ENCODE measurements at regions not wholly inside any gene's neighbourhood (a gene's known extent, or its start where the extent isn't known, plus 50 kb on each side); places are given as distances from the start of the nearest gene placed in this dataset.

DNA sequence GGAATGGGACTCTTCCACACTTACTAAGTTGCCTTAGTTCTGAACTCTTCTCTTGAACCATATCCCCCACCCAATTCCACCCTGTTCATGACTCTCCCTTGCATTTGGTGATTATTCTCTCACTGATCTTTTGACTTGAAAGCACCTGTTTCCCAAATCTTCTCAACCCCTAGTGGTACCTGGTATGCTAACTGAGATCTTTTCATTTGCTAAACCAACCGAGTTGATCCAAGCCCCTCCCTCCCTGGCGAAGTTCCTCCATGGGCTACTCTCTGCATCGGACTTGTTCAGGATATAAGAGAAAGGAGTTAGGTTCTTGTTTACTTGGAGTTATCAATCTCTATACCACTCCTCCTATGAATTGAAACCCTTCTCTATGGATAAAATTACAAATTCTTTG lies 593.5 kb downstream of the BCL11A start:
- DNase-seq, result no peak

DNA sequence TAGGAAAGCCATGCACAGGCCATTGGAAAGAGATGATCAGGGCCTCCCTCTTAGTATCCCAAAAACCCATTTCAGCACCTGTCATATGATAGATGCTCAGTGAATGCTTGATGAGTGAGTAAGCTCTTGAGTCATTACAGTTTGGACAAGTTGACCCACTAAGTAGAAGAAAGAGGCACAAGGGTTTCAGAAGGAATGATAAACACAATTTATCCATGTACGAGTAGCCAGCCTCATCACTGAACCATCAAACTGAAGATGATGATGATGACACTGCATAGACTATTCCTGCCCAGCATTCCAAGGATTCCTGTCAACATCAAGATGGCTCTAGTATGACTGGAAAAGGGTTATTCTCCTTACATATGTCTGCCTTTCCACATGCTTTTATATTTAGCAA lies 596.0 kb downstream of the BCL11A start:
- no peak for DNase-seq

DNA sequence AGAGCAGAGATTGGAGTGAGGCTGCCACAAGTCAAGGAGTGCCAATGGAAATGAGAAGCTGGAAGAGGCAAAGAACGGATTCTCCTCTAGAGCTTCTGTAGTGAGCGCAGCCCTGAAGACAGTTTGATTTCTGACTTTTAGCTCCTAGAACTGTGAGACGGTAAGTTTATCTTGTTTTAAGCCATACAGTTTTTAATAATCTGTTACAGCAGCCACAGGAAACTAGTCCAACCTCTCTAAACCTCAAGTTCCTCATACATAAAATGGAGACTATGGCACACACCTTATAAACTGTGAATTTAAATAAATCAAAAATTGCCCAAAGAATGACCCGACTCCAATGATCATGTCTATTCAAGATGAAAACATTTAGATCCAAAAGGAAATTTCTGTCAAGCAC lies 596.5 kb downstream of the BCL11A start:
- no peak for DNase-seq

DNA sequence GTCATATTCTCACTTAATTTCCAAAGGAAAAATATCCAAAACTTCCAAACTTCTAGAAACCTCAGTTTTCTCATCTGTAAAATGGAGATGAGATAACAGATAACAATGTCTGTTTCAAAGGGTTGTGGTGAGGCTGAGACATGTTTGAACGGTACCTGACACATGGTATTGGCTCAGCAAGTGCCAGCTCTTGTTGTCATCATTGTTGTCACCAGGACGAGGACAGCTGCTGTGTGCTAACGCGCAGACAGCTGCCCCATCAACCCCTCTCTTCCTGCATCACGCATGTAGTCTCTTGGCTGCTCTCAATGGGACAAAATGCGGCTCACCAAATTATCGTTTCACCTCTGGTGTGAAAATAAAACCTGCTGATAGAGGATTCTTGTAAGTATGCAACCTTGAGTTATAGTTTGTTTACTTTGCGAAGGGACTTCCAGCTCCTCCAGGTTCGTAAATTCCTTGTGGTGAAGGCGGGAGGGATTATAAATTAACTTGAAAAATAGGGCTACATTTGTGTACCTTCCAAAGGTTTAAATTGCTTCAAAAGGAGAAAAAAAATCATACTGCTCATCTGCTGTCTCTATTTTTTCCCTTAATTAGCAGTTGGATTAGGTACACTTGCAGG lies 605.4 kb downstream of the BCL11A start:
- DNase-seq, result no peak

DNA sequence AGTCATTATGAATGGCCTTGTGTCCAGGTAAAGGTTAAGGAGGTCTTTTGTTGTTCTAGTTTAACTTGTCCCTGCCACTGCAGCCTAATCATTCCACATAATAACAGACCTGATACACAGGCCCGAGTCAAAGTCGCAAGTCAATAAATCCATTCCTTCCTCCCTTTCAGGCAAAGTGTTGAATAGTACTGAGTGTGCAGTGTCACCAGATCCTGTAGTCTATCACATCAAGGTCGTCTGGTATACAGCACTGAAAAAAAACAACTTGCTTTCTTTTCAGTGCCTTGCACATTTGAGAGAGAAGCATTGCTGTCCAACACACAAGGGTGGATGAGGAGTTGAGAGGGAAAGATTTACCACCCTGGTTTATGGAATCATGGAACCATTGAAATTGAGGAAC lies 606.2 kb downstream of the BCL11A start:
- no peak for DNase-seq

DNA sequence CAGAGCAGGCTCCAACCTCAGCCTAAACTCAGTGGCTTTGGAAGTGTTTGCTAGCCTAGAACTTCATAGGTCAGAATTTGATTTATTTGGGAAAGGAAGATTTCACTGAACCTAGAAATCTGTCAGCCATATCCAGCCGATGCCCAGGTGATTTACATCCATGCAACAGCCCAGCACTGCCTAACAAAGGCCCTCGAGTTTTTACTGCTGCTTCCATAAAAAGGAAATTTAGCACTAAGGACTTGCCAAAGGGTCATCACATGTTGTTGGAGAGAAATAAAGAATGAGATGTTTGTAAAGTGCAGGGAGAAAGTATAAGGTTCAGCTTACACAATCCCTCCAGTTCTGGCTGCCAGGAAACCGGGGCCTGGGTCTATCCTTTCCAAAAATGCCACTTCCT lies 614.2 kb downstream of the BCL11A start:
- DNase-seq, result no peak

DNA sequence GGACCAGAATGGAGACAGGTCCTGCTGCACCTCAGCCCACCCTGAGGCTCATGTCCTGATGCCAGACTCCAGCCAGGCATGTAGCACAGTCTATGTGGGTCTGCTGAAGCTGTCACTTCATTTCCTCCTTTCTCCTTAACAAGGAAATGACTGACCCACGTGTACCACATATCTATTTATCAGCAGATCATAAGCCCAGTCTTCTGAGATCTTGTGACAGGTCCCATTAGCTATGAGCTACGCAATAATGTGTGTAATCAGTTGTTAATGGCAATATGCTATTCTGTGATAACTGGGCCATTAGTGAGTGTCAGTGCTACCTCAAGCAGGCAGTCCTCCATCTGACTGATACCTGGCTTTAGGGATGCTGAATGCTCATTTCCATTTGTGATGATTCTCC lies 615.3 kb downstream of the BCL11A start:
- DNase-seq, result no peak

DNA sequence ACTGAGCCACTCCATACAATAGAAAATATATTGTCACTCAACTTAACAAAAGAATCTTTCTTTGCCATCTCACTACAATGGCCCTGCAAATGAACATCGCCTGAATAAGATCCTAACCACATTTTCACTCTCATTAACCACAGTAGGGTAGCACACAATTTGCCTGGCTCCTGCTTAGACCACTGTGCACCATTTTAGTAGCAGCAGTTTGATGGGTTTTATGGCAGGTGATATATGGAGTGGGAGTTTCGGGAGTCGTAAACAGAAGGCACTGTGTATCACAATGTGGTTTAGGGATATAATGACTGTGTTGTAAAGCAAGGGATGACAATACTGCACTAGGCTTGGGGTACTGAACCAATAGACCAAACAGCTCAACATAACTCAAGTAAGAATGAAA lies 617.4 kb downstream of the BCL11A start:
- DNase-seq, result no peak

DNA sequence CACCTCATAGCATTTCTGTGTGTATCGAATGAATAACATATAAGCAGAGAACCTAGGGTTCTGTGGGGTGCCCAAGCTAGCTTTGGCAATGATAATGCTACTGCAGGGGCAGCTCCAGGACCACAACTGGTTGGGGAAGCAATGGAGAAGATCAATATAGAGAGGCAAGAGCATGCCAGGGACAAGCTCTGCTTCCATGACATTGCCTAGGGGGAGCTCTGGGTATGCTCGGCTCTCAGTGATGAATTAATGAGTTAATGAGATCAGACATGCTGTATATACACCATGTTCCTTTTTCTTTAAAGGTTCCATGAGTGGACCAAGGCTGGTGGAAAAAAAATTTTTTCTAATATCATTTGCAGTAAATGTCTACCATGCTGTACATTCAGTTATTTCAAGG lies 618.4 kb downstream of the BCL11A start:
- DNase-seq, result no peak

DNA sequence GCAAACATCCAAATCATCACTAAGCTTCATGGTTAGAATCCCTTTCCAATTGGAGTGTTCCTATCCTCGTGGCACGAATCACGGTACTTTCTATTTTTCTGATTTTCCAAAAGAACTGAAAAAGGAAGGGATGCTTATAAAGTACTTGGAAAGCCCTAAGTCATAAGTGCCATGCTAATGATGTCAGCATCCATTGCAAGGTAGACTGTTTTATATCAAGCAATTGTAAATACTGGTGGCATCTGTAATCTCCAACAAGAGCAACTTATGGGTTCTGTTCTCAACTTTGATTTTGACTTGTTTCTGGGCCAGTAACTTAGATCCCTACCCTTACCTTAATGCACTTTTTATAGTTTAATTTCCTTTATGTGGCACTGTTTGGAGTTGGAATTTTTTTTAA lies 619.5 kb downstream of the BCL11A start:
- no peak for DNase-seq

DNA sequence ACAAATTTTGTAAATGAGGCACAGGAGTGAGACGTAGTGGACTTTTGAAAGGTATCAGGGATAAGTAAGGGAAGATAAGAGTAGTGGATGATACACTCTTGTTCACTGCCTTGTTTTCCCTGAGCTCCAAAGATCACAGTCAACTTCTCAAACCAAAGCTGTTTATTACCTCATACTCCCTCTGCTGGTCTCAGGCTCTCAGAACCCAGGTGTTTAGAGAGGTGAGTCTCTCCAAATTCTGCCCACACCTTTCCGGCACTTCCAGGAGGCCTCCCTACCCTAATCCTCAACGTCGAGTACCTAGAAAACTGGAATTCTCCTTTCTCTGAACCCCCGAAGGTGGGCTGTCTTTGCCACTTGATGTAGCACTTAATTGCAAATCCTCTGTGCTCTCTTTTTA lies 621.1 kb downstream of the BCL11A start:
- no peak for DNase-seq

DNA sequence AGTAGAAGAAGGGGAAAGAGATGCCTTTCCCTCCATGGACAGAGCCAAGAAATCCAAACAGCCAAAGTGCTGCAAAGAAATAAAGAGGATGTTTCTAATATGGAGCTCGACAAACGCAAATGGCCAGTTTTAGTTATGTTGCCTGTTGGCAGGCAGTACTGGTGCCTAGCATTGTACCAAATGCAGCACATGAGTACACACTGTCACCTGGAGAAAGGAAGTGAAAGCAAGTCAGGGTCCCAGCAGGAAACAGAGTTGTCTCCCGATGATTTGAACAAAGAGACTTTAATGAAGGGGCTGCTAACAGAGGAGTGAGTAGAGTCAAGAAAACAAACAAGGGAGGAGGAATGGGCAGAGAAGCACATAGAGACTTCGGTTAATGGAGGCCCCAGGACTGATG lies 623.0 kb downstream of the BCL11A start:
- no peak for DNase-seq

DNA sequence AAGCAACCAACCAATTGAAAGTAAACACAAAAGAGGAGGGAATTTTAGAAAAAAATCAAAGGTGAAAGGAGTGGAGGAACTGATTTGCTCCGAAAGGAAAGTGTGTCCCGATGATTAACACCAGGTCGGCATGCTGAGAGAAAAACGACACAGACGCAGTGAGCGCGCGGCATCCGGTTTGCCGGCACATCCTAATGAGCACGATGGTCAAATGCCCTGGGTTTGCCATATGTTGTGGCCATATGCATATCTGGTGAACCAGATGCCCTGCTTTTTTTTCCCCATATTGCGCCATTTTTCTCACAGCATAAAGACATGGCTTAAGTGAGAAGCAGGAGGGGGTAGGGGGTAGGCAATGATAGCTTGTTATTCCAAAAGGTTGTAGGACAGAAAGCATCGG lies 626.7 kb downstream of the BCL11A start:
- no peak for DNase-seq

DNA sequence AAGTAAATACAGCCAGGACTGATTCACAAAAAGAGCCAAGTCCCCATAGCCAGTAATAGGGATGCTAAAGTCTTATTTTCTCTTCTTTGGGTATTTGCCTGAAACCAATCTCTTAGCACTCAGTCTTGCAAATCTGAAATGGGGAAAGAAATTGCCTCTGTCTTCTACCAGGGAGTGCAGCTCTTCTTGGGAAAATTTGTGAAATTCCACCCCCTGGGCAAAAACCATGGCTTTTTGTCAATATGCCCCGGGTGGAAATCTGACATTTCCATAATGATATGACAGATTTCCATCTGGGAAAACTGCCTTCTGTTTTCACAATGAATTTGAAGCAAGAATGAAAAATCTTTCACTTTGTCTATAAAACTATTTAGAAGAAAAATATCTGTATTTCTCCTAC lies 628.1 kb downstream of the BCL11A start:
- DNase-seq, result no peak

DNA sequence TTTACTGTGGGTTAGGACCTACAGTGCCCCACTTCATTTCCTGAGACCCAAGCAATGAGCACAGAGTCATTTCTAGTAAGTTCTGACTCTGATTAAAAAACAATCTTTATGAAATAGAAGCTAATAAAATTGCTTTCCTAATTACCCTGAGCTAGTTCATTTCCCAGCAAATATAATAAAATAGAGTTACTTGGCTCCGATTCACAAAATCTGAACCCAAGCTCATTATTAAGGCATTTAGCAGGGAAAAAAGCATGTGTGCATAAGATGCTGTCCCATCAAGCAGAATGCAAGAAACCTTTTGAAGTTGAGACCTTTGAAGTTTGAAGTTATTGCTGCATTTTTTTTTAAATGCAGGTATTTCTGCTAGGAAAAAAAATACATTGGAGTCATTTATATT lies 629.1 kb downstream of the BCL11A start:
- no peak for DNase-seq

DNA sequence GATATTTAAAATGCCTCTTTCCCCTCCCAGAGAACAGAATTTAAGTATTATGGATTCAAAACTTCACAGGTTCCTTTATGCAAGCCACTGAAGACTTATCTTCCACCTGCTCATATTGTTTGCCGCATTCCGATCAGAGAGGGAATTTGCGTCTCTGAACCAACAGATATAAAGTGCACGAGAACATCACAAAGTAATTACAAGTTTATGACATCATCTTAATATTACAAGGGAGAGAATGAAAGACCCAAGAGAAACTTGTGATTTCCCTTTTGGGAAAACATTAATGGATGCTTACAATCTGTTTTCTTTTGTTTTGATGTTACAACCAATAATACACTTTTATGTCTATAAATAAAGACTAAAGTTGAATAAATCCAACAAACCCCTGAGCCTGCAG lies 631.0 kb downstream of the BCL11A start:
- DNase-seq, result no peak

DNA sequence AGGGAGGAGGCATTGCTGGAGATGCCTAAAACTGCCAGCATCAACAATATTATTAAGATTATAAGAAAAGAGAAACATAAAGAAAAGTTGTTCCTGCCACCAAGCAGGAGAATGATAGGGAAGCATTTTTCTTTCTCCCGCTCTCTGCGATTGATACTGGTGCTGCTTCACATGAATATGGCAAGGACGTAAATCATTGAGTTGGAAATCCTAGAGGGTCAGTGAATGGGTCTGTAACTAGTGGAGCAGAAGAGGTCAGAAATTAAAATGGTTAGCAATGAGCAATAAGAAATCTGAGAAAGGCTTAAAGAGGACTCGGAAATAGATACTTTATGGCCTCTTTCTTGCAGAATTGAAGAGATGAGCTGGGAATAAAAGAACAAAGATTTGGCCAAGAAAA lies 631.7 kb downstream of the BCL11A start:
- DNase-seq, result no peak

DNA sequence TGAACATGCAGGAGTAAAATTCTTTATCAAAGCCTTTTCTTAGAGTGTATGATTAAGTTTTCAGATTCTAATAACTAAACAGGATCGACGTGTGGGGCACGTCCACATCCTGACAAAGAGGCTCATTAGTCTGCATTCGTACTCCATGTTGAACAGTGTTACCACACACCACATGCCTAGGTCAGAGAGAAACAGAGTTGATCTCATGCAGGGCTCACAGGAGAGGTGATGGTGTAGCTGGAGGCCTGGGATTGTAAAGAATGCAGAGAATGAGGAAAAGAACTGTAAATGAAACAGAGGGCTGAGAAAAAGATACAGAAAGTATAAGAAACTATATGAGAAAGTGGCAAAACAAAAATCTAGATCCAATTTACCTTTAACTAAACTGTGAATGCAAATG lies 632.5 kb downstream of the BCL11A start:
- no peak for DNase-seq

DNA sequence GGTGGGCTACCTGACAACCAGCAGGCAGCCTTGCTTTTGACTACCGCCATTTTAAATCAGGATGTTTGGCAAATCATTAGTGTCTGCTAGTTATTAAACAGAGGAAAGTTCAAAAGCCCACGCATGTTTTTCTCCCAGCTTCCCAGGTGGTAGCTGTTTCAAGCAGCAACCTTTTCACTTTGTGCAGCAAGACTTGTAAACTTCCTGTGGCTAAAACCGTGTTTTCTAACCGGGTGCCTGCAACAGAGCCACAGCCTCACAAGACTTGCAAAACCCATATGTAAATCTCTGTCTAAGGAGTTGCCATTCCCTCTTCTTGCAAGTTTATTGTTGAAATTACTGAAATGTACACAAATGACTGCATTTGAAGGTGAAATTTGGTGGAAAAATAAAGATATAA lies 633.1 kb downstream of the BCL11A start:
- no peak for DNase-seq

DNA sequence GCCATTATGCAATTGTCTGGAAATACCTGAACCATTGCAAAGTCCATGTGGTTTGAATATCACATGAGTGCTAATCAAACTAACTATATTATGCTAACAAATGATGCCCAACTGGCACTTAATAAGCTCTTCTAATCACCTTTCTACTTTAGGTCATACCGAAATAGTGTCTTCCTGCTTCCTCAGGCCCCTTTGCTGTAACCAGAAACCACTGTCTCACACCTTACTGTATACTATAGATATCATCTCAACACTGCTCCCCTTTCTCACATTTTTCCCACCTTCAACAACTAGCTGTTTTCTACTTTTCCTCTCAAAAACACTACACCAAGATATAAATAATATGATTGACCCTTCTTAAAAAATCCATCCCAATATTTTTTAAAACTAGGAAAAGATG lies 633.9 kb downstream of the BCL11A start:
- no peak for DNase-seq

DNA sequence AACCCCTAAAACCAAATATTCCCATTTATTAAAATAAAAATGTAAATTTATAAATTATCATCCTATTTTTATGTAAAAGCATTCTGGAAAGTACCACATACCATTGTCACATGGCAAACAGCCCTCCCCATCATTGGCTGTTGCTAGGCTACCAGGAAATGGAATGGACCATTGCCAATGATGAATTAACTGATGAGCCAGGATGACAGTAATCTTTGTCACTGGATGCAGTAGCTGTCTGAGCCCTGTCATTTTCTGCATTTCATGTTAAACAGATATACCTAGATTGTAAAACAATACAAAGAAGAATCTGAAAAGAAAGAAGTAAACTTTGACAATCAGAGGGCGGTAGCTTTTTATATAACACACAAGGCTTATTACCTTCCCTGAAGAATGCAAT lies 641.4 kb downstream of the BCL11A start:
- no peak for DNase-seq

DNA sequence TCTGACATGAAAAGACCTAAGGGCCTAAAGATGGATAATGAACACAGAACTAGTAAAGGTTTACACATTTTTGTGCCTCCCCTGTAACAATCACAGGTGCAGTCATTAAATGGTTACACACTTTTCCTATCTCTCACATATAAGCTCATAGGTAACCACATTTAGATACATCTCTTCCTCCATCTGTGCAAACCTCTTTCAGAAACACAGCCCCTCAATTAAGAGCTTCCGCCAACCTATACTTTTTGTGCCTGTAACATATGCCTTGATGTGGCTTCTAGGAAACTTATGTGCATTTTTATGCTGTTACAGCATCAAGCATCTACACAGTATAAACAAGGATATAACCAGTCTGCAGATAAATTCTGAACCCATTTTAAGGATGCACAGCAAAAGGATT lies 643.3 kb downstream of the BCL11A start:
- no peak for DNase-seq

DNA sequence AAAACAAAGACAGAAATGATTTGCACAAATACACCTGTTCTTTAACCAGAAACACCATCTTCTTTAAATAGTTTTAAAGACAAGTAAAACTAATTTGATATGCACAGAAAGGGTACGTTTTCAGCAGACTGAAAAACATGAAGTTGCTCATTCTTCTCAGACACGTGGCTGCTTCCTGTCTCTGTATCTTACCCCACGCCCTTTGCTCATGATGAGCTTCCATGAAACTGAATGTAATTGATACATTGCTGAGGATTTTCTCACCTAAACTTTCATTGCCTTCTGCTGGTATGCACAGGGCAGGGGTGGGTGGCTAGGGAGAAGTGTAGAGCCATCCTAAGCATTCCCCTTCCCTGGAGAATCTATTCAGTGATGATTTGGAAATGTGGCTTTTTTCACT lies 644.3 kb downstream of the BCL11A start:
- no peak for DNase-seq

DNA sequence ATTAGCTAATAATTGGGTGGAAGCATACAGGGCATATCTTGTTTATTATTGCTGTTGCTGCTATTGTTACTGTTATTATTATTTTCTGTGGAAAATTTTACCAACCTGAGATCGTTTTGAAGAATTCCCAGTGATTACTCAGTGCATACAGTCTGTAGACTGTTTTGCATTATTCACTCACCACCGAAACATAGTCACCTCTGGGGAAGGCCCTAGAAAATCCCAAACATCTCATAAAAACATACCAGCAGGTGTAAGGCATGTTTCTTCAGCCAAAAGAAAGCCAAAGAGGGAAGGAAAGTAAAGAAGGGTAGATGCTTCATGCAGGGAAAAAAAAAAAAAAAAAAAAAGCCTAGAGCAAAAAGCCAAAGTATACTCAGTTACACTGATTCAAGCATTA lies 647.7 kb downstream of the BCL11A start:
- DNase-seq, result no peak

DNA sequence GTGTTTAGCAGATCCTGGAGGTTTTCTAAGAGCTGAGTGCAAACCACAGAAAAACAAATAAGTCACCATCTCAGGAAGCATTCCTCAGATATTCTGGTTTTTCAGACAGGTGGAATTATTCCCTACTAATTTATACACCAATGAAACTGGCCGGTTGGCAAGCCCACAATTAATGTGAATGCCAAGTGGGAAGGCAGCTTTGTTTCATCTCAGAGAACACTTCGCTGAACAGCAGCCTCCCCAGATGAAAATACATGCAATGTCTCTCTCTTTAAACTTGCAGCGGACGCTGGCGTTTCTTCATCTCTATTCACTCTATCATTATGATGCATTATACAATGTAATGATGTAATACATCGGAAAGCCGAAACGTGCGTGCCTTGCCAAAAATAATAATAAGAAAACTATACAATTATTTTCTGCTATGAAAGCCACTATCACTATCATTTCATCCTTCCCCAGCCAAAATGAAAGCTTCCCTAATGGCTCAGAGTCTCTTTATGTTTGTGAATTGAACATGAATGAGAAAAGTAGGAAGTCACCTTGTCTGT lies 649.4 kb downstream of the BCL11A start:
- DNase-seq, result no peak

All from stimulated activated CD4-positive, alpha-beta T cell treated with anti-CD3 and anti-CD28 coated beads, Interleukin-4, amount 100 ng/mL, for 1 hour (primary cell).